Liver (tissue), 8 donors: ENCODE measurements at regions not wholly inside any gene's neighbourhood (a gene's known extent, or its start where the extent isn't known, plus 50 kb on each side); places are given as distances from the start of the nearest gene placed in this dataset.

ENCODE experiments used
- DNase-seq: peaks from one replicate; pipeline ENCODE4 v3.0.0-alpha.2; 2017; ENCODE audit warnings: low spot score
- H3K27ac ChIP-seq, 2 donors: one replicate each; pipeline ENCODE4 v1.7.0; 2013; ENCODE audit warnings: inconsistent platforms in 2 of 2, low read length in 2 of 2, control low read depth in 1 of 2, low read depth in 1 of 2, mild to moderate bottlenecking in 1 of 2
- H3K27me3 ChIP-seq, 4 donors: one replicate each; pipeline versions ENCODE4 v1.6.1 to v1.7.0; 2013; ENCODE audit warnings: low read length in 3 of 4, inconsistent platforms in 1 of 4, mild to moderate bottlenecking in 1 of 4, moderate library complexity in 1 of 4; ENCODE audit not compliant: control insufficient read depth in 4 of 4, insufficient read depth in 4 of 4
- H3K36me3 ChIP-seq, 4 donors: one replicate each; pipeline versions ENCODE4 v1.6.1 to v1.7.0; 2013; ENCODE audit warnings: low read length in 3 of 4, mild to moderate bottlenecking in 3 of 4, low read depth in 1 of 4, moderate library complexity in 1 of 4; ENCODE audit not compliant: control insufficient read depth in 4 of 4, insufficient read depth in 3 of 4
- H3K4me1 ChIP-seq, 4 donors: one replicate each; pipeline versions ENCODE4 v1.6.1 to v1.7.0; 2013; ENCODE audit warnings: low read length in 3 of 4, mild to moderate bottlenecking in 3 of 4, moderate library complexity in 1 of 4; ENCODE audit not compliant: control insufficient read depth in 4 of 4, insufficient read depth in 4 of 4
- H3K4me3 ChIP-seq, 3 donors: one replicate each; pipeline versions ENCODE4 v1.6.1 to v1.7.0; 2013; ENCODE audit warnings: low read length in 3 of 3, control low read depth in 1 of 3, low read depth in 1 of 3, mild to moderate bottlenecking in 1 of 3
- H3K9ac ChIP-seq, 2 donors: one replicate each; pipeline ENCODE4 v1.7.0; 2013; ENCODE audit warnings: low read length in 2 of 2, mild to moderate bottlenecking in 2 of 2, moderate library complexity in 2 of 2, control low read depth in 1 of 2, low read depth in 1 of 2
- H3K9me3 ChIP-seq, 4 donors: one replicate each; pipeline versions ENCODE4 v1.6.1 to v1.7.0; 2013; ENCODE audit warnings: low read length in 3 of 4; ENCODE audit not compliant: control insufficient read depth in 4 of 4
- EGR1 ChIP-seq, 2 donors: IDR thresholded peaks; 2 replicates each; pipeline ENCODE4 v1.6.1; 2016 to 2018; ENCODE audit warnings: antibody characterized with exemption in 2 of 2, low read depth in 2 of 2
- FOXA1 ChIP-seq: IDR thresholded peaks from 2 replicates; pipeline ENCODE4 v1.6.1; 2016; ENCODE audit warnings: antibody characterized with exemption
- FOXA2 ChIP-seq: IDR thresholded peaks from 2 replicates; pipeline ENCODE4 v1.6.1; 2016; ENCODE audit warnings: antibody characterized with exemption
- GABPA ChIP-seq, 2 donors: IDR thresholded peaks in 1 of 2; conservative IDR thresholded peaks in 1 of 2; 2 replicates each; pipeline ENCODE4 v1.6.1; 2016; ENCODE audit warnings: antibody characterized with exemption in 2 of 2, mild to moderate bottlenecking in 1 of 2, moderate library complexity in 1 of 2
- HNF4A ChIP-seq, 2 donors: conservative IDR thresholded peaks; 2 replicates each; pipeline ENCODE4 v1.6.1; 2016; ENCODE audit warnings: antibody characterized with exemption in 2 of 2, mild to moderate bottlenecking in 2 of 2
- HNF4G ChIP-seq: IDR thresholded peaks from 2 replicates; pipeline ENCODE4 v1.6.1; 2016; ENCODE audit warnings: antibody characterized with exemption
- JUND ChIP-seq, 2 donors: IDR thresholded peaks; 2 replicates each; pipeline ENCODE4 v1.6.1; 2016; ENCODE audit warnings: antibody characterized with exemption in 2 of 2
- NR2F2 ChIP-seq: IDR thresholded peaks from 2 replicates; pipeline ENCODE4 v1.6.1; 2016; ENCODE audit warnings: antibody characterized with exemption
- RXRA ChIP-seq, 2 donors: IDR thresholded peaks; 2 replicates each; pipeline ENCODE4 v1.6.1; 2017 to 2018; ENCODE audit warnings: antibody characterized with exemption in 2 of 2, mild to moderate bottlenecking in 1 of 2
- SP1 ChIP-seq: IDR thresholded peaks from 2 replicates; pipeline ENCODE4 v1.6.1; 2018; ENCODE audit warnings: antibody characterized with exemption, mild to moderate bottlenecking
- TAF1 ChIP-seq: conservative IDR thresholded peaks from 2 replicates; pipeline ENCODE4 v1.6.1; 2016; ENCODE audit warnings: antibody characterized with exemption, mild to moderate bottlenecking
- YY1 ChIP-seq: IDR thresholded peaks from 2 replicates; pipeline ENCODE4 v1.6.1; 2016; ENCODE audit warnings: antibody characterized with exemption, mild to moderate bottlenecking
- WGBS: extraction: QIAGEN DNeasy Blood & Tissue Kit; methylation state at CpG from one replicate; pipeline ENCODE4 v1.1.7; 2013; 5-methylcytosine and 5-hydroxymethylcytosine counted together
- TF ChIP-seq, protein P1 (sequence below): fragments of 150-350 bp; IDR thresholded peaks from 2 replicates; pipeline ENCODE4 v1.5.1; 2017; ENCODE audit warnings: improper control_type of control experiment, low read depth, low read length; ENCODE audit not compliant: missing input control
- TF ChIP-seq, protein P2 (sequence below): IDR thresholded peaks from 2 replicates; pipeline ENCODE4 v1.6.1; 2016; ENCODE audit warnings: antibody characterized with exemption
- TF ChIP-seq, protein P3 (sequence below): IDR thresholded peaks from 2 replicates; pipeline ENCODE4 v1.6.1; 2016; ENCODE audit warnings: antibody characterized with exemption, mild to moderate bottlenecking
- TF ChIP-seq, protein P4 (sequence below): IDR thresholded peaks from 2 replicates; pipeline ENCODE4 v1.6.1; 2016; ENCODE audit warnings: antibody characterized with exemption
- TF ChIP-seq, protein P5 (sequence below): IDR thresholded peaks from 2 replicates; pipeline ENCODE4 v1.6.1; 2016; ENCODE audit warnings: antibody characterized with exemption
- donor health status: healthy.
- donor health status: healthy.
- donor health status: healthy.
- donor health status: healthy.
- donor health status: healthy.

DNA sequence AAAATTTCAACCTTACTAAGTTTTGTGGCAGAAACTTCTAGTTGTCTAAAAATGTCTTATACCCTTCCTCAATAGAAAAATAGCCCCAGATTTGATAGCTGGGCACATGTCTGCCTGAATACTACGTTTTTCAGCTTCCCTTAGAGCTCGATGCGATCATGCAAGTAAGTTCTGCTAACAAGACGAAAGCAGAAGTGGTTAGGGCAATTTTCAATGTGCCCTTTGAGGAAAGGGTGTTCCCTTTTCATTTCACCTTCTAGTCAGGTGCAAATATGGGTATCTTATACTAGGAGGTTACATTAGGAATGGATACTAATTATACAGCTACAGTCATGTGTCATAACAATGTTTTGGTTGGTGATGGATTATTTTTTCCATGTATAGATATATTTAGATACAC is 1572.1 kb upstream of the LRRTM1 start:
- 58% methylated on average over 4 of the region's 4 CpGs for WGBS
- Histone ChIP-seq H3K9ac (no peak overlapping the region), H3K27me3 (no peaks in the 10 kb centered on the region), H3K27ac (no peak overlapping the region), H3K4me3 (no peak overlapping the region), H3K9me3 (no peaks in the 10 kb centered on the region), H3K36me3 (no peaks in the 10 kb centered on the region), H3K4me1 (no peaks in the 10 kb centered on the region)
- no peak for DNase-seq
- TF ChIP-seq SP1, result no peak

DNA sequence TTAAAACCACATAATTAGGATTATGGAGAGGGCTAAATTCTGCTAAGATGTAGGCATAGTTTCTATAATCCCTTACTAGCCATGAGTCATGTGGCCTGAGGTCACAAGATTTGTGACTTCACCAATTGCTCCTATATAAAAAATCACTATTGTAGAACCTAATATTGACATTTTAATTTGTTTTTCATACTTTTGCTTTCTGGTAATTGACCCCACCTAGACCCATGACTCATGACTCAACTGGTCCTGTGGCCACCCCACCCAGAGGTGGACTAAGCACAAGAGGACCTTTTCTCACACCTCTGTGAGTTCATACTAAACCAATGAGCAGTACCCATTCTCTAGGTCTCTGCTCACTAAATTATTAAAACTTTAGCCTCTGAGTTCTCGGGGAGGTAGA is 1567.5 kb upstream of the LRRTM1 start:
- Histone ChIP-seq H3K4me1 (no peaks in the 10 kb centered on the region), H3K27ac (no peak overlapping the region), H3K36me3 (no peaks in the 10 kb centered on the region), H3K9me3 (no peaks in the 10 kb centered on the region), H3K9ac (no peak overlapping the region), H3K27me3 (no peaks in the 10 kb centered on the region), H3K4me3 (no peak overlapping the region)
- WGBS, result 77% methylated on average over 1 of the region's 1 CpG
- no peak for DNase-seq
- TF ChIP-seq EGR1 (IDR thresholded peaks at IDR 0.05; ENCODE audit: low read depth in 2 of 2), result no peak
- TF ChIP-seq YY1, result no peak
- TF ChIP-seq SP1, result no peak
- TF ChIP-seq, protein P1, sequence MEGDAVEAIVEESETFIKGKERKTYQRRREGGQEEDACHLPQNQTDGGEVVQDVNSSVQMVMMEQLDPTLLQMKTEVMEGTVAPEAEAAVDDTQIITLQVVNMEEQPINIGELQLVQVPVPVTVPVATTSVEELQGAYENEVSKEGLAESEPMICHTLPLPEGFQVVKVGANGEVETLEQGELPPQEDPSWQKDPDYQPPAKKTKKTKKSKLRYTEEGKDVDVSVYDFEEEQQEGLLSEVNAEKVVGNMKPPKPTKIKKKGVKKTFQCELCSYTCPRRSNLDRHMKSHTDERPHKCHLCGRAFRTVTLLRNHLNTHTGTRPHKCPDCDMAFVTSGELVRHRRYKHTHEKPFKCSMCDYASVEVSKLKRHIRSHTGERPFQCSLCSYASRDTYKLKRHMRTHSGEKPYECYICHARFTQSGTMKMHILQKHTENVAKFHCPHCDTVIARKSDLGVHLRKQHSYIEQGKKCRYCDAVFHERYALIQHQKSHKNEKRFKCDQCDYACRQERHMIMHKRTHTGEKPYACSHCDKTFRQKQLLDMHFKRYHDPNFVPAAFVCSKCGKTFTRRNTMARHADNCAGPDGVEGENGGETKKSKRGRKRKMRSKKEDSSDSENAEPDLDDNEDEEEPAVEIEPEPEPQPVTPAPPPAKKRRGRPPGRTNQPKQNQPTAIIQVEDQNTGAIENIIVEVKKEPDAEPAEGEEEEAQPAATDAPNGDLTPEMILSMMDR, result no peak
- TF ChIP-seq, protein P2, sequence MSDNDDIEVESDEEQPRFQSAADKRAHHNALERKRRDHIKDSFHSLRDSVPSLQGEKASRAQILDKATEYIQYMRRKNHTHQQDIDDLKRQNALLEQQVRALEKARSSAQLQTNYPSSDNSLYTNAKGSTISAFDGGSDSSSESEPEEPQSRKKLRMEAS, result no peak
- TF ChIP-seq TAF1, result no peak
- TF ChIP-seq RXRA (IDR thresholded peaks at IDR 0.05), result no peak
- TF ChIP-seq, protein P3, sequence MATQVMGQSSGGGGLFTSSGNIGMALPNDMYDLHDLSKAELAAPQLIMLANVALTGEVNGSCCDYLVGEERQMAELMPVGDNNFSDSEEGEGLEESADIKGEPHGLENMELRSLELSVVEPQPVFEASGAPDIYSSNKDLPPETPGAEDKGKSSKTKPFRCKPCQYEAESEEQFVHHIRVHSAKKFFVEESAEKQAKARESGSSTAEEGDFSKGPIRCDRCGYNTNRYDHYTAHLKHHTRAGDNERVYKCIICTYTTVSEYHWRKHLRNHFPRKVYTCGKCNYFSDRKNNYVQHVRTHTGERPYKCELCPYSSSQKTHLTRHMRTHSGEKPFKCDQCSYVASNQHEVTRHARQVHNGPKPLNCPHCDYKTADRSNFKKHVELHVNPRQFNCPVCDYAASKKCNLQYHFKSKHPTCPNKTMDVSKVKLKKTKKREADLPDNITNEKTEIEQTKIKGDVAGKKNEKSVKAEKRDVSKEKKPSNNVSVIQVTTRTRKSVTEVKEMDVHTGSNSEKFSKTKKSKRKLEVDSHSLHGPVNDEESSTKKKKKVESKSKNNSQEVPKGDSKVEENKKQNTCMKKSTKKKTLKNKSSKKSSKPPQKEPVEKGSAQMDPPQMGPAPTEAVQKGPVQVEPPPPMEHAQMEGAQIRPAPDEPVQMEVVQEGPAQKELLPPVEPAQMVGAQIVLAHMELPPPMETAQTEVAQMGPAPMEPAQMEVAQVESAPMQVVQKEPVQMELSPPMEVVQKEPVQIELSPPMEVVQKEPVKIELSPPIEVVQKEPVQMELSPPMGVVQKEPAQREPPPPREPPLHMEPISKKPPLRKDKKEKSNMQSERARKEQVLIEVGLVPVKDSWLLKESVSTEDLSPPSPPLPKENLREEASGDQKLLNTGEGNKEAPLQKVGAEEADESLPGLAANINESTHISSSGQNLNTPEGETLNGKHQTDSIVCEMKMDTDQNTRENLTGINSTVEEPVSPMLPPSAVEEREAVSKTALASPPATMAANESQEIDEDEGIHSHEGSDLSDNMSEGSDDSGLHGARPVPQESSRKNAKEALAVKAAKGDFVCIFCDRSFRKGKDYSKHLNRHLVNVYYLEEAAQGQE, result no peak
- TF ChIP-seq, protein P4, sequence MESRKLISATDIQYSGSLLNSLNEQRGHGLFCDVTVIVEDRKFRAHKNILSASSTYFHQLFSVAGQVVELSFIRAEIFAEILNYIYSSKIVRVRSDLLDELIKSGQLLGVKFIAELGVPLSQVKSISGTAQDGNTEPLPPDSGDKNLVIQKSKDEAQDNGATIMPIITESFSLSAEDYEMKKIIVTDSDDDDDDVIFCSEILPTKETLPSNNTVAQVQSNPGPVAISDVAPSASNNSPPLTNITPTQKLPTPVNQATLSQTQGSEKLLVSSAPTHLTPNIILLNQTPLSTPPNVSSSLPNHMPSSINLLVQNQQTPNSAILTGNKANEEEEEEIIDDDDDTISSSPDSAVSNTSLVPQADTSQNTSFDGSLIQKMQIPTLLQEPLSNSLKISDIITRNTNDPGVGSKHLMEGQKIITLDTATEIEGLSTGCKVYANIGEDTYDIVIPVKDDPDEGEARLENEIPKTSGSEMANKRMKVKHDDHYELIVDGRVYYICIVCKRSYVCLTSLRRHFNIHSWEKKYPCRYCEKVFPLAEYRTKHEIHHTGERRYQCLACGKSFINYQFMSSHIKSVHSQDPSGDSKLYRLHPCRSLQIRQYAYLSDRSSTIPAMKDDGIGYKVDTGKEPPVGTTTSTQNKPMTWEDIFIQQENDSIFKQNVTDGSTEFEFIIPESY, result no peak
- TF ChIP-seq, protein P5, sequence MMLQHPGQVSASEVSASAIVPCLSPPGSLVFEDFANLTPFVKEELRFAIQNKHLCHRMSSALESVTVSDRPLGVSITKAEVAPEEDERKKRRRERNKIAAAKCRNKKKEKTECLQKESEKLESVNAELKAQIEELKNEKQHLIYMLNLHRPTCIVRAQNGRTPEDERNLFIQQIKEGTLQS, result no peak
- TF ChIP-seq HNF4A (conservative IDR thresholded peaks at IDR 0.05), result no peak
- no peak for TF ChIP-seq NR2F2
- no peak for TF ChIP-seq GABPA (IDR thresholded peaks at IDR 0.05 in 1 of 2, conservative IDR thresholded peaks at IDR 0.05 in 1 of 2)
- TF ChIP-seq FOXA2, result no peak
- no peak for TF ChIP-seq JUND (IDR thresholded peaks at IDR 0.05)
- TF ChIP-seq FOXA1, result no peak
- no peak for TF ChIP-seq HNF4G
